ENCODE measurements at regions not wholly inside any gene's neighbourhood (a gene's known extent, or its start where the extent isn't known, plus 50 kb on each side); places are given as distances from the start of the nearest gene placed in this dataset.

DNA sequence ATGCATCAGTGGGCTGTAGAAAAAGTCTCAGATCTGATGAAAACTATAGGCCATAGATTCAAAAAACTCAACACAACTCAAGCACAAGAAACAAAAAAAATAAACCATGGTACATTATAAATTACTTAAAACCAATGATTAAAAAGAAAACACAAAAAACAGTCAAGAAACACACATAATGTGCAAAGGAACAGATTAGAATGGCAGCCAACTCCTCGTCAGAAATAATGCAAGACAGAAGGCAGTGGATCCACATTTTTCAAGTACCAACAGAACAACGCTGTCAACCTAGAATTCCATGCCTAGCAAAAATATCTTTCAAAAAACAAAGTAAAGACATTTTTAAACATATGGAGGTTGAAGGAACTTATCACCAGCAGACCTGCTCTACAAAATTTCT, 69.7 kb downstream of the PSMB1 start:
- Mint-ChIP-seq H3K9me3 (peaks cover 3% of the 10 kb centered on the region), H3K27ac (no peak overlapping the region), H3K4me1 (no peaks in the 10 kb centered on the region), H3K36me3 (no peaks in the 10 kb centered on the region), H3K4me3 (no peak overlapping the region)
- DNase-seq (ENCODE audit: low spot score in 2 of 2) (no peak), ATAC-seq (no peak)

GRCh38 chr6:170480050-170480692, 72.9 kb downstream of the PSMB1 start:
- Mint-ChIP-seq H3K27ac (no peak overlapping the region), H3K36me3 (no peaks in the 10 kb centered on the region), H3K4me3 (no peak overlapping the region), H3K9me3 (peaks cover 3% of the 10 kb centered on the region), H3K4me1 (no peaks in the 10 kb centered on the region)
- ATAC-seq (no peak), DNase-seq (ENCODE audit: low spot score in 2 of 2) (no peak)

- DNase-seq (ENCODE audit: low spot score in 2 of 2) (no peak), ATAC-seq (no peak)
- peaks cover 4% of the 10 kb centered on the region for H3K4me1 Mint-ChIP-seq
- H3K9me3 Mint-ChIP-seq: no peaks in the 10 kb centered on the region
- H3K36me3 Mint-ChIP-seq: no peaks in the 10 kb centered on the region
- no peak overlapping the region for H3K27ac Mint-ChIP-seq
- no peak overlapping the region for H3K4me3 Mint-ChIP-seq
These were observed 76.7 kb downstream of the PSMB1 start for GRCh38 chr6:170476360-170476759.

- ATAC-seq: no peak
These were observed 78.0 kb downstream of the PSMB1 start for GRCh38 chr6:170475118-170475517.

DNA sequence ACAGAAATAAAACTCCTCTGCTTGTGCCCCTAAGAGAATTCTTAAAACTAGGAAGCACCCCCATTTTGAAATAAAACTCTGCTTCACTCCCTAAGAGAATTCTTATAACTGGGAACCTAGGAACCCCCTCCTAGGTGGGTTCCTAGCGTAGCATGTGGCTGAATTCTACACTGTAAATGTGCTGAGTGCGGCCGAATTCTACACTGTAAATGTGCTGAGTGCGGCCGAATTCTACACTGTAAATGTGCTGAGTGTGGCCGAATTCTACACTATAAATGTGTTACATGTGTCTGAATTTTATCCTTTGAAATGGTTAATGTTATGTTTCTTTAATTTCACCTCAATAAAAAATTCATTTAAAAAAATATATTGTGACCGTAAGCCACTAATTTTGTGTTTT, 79.3 kb downstream of the PSMB1 start:
- ATAC-seq (no peak), DNase-seq (ENCODE audit: low spot score in 2 of 2) (no peak)
- no peak overlapping the region for H3K27ac Mint-ChIP-seq
- no peaks in the 10 kb centered on the region for H3K36me3 Mint-ChIP-seq
- no peak overlapping the region for H3K4me3 Mint-ChIP-seq
- H3K9me3 Mint-ChIP-seq: no peaks in the 10 kb centered on the region
- H3K4me1 Mint-ChIP-seq: peaks cover 4% of the 10 kb centered on the region

More at GRCh38 chr6:170475118-170475517, 78.0 kb downstream of the PSMB1 start:
- H3K4me1 Mint-ChIP-seq: peaks cover 4% of the 10 kb centered on the region
- no peak for DNase-seq (ENCODE audit: low spot score in 2 of 2)
- H3K4me3 Mint-ChIP-seq: no peak overlapping the region
- no peaks in the 10 kb centered on the region for H3K36me3 Mint-ChIP-seq
- H3K9me3 Mint-ChIP-seq: no peaks in the 10 kb centered on the region
- no peak overlapping the region for H3K27ac Mint-ChIP-seq

- no peak overlapping the region for H3K4me3 Mint-ChIP-seq
- no peak for DNase-seq (ENCODE audit: low spot score in 2 of 2)
- ATAC-seq: no peak
- H3K27ac Mint-ChIP-seq: no peak overlapping the region
- H3K36me3 Mint-ChIP-seq: peaks cover 2% of the 10 kb centered on the region
- no peaks in the 10 kb centered on the region for H3K9me3 Mint-ChIP-seq
- peaks cover 4% of the 10 kb centered on the region for H3K4me1 Mint-ChIP-seq
These were observed 79.8 kb downstream of the PSMB1 start for GRCh38 chr6:170473301-170473717.

- DNase-seq (ENCODE audit: low spot score in 2 of 2): no peak
- H3K36me3 Mint-ChIP-seq: peaks cover 5% of the 10 kb centered on the region
- H3K9me3 Mint-ChIP-seq: no peaks in the 10 kb centered on the region
- no peak overlapping the region for H3K4me3 Mint-ChIP-seq
- H3K4me1 Mint-ChIP-seq: peaks cover 4% of the 10 kb centered on the region
- H3K27ac Mint-ChIP-seq: no peak overlapping the region
- no peak for ATAC-seq
These were observed 81.6 kb downstream of the PSMB1 start for GRCh38 chr6:170471491-170471890.

DNA sequence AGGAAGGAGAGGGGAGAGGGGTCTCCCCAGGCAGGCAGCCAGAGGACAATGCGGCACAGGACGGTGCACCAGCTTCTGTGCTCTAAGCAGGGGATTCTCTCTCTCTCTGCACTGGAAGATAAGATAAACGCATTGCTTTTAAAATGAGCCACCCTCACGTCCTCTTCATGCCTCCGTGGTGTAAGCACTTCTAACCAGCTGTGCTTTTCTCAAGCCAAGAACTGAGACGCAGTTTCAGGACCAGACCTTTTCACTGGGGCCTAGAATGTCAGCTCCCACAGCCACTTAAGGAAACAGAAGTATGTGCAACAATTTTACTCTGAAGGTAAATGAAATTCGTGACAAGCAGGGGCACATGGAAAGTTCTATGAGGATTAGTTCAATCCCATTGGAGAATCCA, 82.4 kb downstream of the PSMB1 start:
- Mint-ChIP-seq H3K27ac (no peak overlapping the region), H3K4me1 (peaks cover 4% of the 10 kb centered on the region), H3K36me3 (peaks cover 5% of the 10 kb centered on the region), H3K4me3 (no peak overlapping the region), H3K9me3 (no peaks in the 10 kb centered on the region)
- no peak for ATAC-seq
- no peak for DNase-seq (ENCODE audit: low spot score in 2 of 2)

DNA sequence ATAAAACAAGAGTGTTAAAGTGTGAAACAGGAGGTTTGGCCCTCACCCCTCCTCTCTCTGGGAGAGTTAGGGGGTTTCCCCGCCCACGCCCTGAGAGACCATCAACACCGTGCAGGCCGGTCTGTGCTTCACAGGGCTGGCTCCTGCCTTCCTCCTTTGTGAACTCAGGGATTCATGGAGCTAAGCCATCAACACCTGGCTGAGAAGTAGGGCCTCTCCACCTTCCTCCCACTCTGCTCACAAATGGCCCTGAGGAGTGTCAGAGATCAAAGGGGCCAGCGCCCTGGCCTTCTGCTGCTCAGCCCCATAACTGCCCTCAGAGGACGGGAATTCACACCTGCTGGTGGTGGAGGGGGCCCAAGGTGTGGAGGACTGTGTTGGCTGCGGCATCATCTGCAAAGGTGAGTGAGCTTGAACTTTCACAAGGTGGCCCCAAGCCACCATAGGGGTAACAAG, 88.6 kb downstream of the PSMB1 start:
- H3K36me3 Mint-ChIP-seq: peaks cover 5% of the 10 kb centered on the region
- H3K4me1 Mint-ChIP-seq: peaks cover 34% of the 10 kb centered on the region
- no peak overlapping the region for H3K4me3 Mint-ChIP-seq

DNA sequence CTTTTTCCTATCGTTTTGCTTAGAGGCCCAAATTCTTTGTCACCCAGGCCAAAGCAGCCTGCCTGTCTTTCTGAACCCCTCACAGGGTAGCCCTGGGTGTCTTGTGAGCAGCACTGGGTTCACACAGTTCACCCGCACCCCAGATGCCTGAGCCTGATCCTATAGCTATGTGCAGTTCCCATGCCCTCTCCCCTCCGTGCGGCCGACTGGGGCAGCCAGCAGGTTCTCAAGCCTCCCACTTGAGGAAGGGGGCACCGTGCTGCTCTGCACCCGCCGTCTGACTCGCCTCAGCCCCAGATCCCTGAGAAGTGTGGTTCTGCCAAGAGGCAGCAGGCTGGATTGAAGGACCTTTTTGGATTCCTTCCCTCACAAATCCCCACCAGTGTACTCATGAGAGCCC, 89.0 kb downstream of the PSMB1 start:
- H3K4me1 Mint-ChIP-seq: peaks cover 37% of the 10 kb centered on the region
- ATAC-seq (peak; percentile 3), DNase-seq (ENCODE audit: low spot score in 2 of 2) (no peak)
- no peak overlapping the region for H3K27ac Mint-ChIP-seq
- no peaks in the 10 kb centered on the region for H3K9me3 Mint-ChIP-seq
- H3K36me3 Mint-ChIP-seq: peaks cover 5% of the 10 kb centered on the region
- H3K4me3 Mint-ChIP-seq: no peak overlapping the region

More for the DNA sequence above, 88.6 kb downstream of the PSMB1 start:
- no peaks in the 10 kb centered on the region for H3K9me3 Mint-ChIP-seq
- no peak overlapping the region for H3K27ac Mint-ChIP-seq
- ATAC-seq (peak; percentile 74), DNase-seq (ENCODE audit: low spot score in 2 of 2) (no peak)

DNA sequence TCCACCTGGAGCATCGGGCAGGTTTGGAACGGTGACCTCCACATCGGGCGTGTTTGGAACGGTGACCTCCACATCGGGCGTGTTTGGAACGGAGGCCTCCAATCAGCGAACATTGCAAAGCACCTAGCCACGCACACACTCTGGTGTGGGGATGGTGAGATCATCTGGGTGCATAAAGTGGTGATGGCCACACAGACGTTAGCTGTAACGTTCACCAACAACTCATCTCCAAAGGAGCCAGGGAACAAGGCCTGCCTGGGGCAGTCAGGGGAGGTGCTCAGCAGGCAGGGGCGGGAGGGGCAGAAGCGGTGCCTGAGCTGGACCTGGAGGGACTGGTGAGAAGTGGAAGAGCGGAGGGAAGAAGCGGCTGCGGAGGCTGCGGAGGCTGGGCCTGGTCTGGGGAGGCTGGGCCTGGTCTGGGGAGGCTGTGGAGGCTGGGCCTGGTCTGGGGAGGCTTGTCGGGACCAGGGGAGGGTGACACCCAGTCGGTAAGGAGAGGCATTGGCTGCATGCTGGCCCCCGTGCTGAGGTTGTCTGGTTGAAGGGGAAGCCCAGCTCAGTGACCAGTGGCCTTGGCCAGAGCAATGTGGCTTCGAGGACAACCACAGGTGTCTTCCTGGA, 89.9 kb downstream of the PSMB1 start:
- DNase-seq (ENCODE audit: low spot score in 2 of 2) (no peak), ATAC-seq (no peak)
- no peaks in the 10 kb centered on the region for H3K9me3 Mint-ChIP-seq
- H3K4me3 Mint-ChIP-seq: no peak overlapping the region
- H3K36me3 Mint-ChIP-seq: peaks cover 2% of the 10 kb centered on the region
- H3K4me1 Mint-ChIP-seq: peaks cover 37% of the 10 kb centered on the region
- H3K27ac Mint-ChIP-seq: no peak overlapping the region

DNA sequence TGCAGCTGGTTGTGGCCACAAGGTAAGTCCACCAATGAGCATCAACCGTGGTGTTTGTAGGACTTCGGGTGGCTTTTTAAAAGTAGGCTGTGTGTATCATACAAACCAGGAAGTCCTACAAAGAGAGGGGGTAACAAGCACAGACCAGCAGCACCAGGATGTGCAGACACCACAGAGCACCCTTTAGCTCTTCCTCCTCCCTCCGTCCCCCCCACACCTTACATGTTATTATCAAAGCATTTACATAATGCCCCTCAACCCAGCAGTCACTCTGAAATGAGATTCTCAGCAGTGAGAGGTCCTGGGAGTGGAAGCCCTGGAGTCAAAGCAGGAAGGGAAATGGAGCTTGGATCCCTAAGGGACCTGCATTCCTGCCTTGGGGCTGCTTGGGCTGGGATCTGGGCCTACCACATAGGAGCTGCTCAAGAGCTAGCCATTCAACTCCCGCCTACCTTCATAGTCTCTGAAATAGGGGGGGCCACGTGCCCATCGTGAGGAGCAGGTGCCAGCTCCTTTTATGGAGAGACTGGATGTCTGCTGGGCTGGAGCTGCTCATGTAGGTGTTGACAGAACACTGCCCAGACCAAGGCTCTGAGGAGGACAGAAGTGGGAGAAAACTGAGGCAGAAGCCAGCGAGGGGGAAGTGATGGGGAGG, 90.6 kb downstream of the PSMB1 start:
- peaks cover 37% of the 10 kb centered on the region for H3K4me1 Mint-ChIP-seq
- no peaks in the 10 kb centered on the region for H3K36me3 Mint-ChIP-seq
- H3K4me3 Mint-ChIP-seq: no peak overlapping the region
- no peak overlapping the region for H3K27ac Mint-ChIP-seq
- DNase-seq (ENCODE audit: low spot score in 2 of 2): no peak
- no peak for ATAC-seq
- H3K9me3 Mint-ChIP-seq: no peaks in the 10 kb centered on the region

GRCh38 chr6:170461556-170462365, 91.3 kb downstream of the PSMB1 start:
- ATAC-seq (no peak), DNase-seq (ENCODE audit: low spot score in 2 of 2) (no peak)
- no peak overlapping the region for H3K4me3 Mint-ChIP-seq
- no peaks in the 10 kb centered on the region for H3K36me3 Mint-ChIP-seq
- no peak overlapping the region for H3K27ac Mint-ChIP-seq
- peaks cover 37% of the 10 kb centered on the region for H3K4me1 Mint-ChIP-seq
- no peaks in the 10 kb centered on the region for H3K9me3 Mint-ChIP-seq

DNA sequence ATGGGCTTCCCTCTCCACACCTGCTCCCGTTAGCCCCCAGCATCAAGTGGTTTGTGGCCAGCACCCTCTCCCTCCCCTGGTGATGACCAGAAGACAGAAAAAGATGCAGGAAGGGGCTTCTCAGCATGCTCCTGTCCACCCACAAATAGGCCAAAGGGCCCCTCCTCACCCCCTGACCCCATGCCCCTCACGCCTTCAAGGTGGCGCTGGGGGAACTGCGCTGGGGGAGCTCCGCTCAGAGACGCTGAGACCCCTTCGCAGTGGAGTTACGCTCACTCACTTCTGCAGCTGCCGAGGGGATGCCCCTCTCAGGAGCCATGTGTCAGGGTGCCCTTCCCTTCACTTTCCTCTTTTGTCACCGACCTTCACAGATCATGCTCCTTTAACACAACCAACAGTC, 92.0 kb downstream of the PSMB1 start:
- no peak for DNase-seq (ENCODE audit: low spot score in 2 of 2)
- H3K36me3 Mint-ChIP-seq: no peaks in the 10 kb centered on the region

GRCh38 chr6:170460641-170461040, 92.5 kb downstream of the PSMB1 start:
- no peak for DNase-seq (ENCODE audit: low spot score in 2 of 2)
- Mint-ChIP-seq H3K9me3 (no peaks in the 10 kb centered on the region), H3K27ac (no peak overlapping the region), H3K4me3 (no peak overlapping the region), H3K36me3 (no peaks in the 10 kb centered on the region), H3K4me1 (peaks cover 37% of the 10 kb centered on the region)
- ATAC-seq: no peak

More for the DNA sequence above, 92.0 kb downstream of the PSMB1 start:
- Mint-ChIP-seq H3K4me3 (no peak overlapping the region), H3K27ac (no peak overlapping the region), H3K9me3 (no peaks in the 10 kb centered on the region), H3K4me1 (peaks cover 37% of the 10 kb centered on the region)
- ATAC-seq: no peak
